ENCODE measurements at regions not wholly inside any gene's neighbourhood (a gene's known extent, or its start where the extent isn't known, plus 50 kb on each side); places are given as distances from the start of the nearest gene placed in this dataset.
A peak's percentile ranks its signal among the peaks of the same experiment; 100 is the strongest.

GRCh38 chr6:108734271-108734922 lies 113.8 kb upstream of the ARMC2 start:
- H3K27ac ChIP-seq: peak overlapping the region; percentile 98
- DNase-seq (ENCODE audit: low read depth, low spot score): no peak

GRCh38 chr6:108735310-108736001 lies 112.8 kb upstream of the ARMC2 start:
- H3K27ac ChIP-seq: peak overlapping the region; percentile 98
- DNase-seq (ENCODE audit: low read depth, low spot score): no peak

- H3K27ac ChIP-seq: peak overlapping the region; percentile 98
- DNase-seq (ENCODE audit: low read depth, low spot score): no peak
These were observed 112.2 kb upstream of the ARMC2 start for GRCh38 chr6:108736002-108736361.

DNA sequence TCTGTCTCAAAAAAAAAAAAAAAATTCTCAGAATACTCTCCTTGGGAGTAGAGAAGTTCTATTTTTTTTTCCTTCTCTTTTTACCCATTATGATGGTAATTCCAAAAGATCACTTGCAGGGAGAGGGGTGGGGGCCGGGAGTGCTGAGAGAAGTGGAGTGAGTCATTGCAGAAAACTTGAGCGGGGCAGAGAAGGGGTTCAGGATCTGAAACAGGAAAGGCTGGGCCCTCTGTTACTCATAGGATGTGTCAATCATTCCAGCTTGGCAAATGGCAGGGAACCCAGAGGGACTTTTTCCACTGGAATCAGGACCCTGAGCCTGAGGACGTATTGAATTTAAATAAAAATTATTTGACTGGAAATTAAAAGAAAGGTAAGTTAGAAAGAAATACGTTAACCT lies 111.4 kb upstream of the ARMC2 start:
- peak; percentile 64 for DNase-seq (ENCODE audit: low read depth, low spot score)
- H3K27ac ChIP-seq: peak overlapping the region; percentile 98

- peak; percentile 94 for DNase-seq (ENCODE audit: low read depth, low spot score)
- H3K27ac ChIP-seq: peak overlapping the region; percentile 98
These were observed 110.4 kb upstream of the ARMC2 start for GRCh38 chr6:108737594-108738546.

DNA sequence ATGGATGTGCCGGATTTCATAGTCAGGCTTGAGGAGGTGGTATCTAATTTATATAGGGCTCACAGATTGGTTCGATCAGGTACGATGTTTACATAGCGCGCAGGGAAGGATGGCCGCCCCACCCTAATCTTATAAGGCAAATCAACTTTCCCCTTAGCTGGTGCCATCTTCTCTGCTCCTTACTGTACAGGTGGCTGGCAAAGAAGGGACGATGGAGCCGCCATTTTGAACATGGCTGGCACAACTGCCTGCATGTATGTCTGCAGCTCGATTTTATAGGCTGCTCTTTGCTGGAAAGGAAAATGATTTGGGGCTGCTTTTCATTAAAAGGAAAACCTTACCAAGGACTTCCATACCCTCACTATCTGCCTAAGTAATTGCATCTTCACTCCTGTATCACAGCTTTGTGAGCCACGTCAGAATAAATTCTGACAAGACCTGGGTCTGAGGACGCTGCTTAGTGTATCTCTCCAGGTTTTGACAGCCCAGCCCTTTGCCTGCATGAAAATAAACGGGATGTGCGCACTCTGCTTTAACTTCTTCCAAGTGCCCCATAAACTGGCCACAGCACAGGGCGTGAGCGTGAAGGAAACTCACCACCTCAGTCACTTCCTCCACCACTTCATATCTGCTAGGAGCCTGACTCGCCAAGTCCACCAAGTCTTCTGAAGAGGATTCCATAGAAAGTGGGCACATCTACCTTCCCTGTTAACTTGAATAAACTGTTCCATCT lies 109.4 kb upstream of the ARMC2 start:
- DNase-seq (ENCODE audit: low read depth, low spot score): no peak
- H3K27ac ChIP-seq: peak overlapping the region; percentile 98

DNA sequence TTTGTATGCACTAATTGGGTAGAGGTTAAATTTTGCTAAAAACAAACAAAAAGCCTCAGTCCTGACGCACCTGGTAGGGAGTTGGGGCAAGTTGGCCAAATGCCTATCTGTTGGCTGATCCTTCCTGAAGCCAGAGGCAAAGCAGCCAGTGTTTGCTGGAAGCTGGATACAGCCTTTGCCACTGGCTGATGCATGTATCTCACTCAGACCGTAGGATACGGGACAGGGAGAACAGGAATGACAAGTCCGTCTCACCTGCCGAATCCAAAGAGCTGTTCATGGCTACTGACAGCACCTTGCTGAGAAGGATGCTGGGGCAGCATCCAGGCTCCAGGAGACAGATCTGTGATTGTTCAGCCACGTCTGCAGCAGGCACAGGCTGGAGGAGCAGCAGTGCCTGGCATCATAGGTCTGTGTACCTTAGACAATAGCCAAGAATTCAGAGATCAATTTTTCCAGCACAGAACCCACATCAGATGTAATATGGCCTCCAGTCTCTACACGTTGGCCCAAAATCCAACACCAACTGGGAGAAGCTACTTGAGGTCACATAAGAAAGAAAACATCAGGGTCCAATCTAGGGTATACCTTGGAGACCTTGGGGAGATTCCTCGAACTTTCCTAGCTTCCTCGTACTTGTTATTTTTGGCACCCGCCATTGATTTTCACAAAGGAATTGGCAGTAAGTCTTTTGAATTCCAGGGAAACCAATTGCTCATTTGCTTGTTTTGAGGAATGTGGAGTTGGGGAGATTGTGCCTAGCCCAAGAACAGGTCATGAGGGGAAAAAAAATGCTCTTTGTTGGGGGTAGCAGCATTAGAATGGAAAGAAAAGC lies 108.5 kb upstream of the ARMC2 start:
- peak overlapping the region; percentile 98 for H3K27ac ChIP-seq
- no peak for DNase-seq (ENCODE audit: low read depth, low spot score)

- DNase-seq (ENCODE audit: low read depth, low spot score): no peak
- H3K27ac ChIP-seq: peak overlapping the region; percentile 44
These were observed 106.8 kb upstream of the ARMC2 start for GRCh38 chr6:108741331-108741989.

- DNase-seq (ENCODE audit: low read depth, low spot score): no peak
- H3K27ac ChIP-seq: peak overlapping the region; percentile 44
These were observed 106.2 kb upstream of the ARMC2 start for GRCh38 chr6:108742041-108742440.

- no peak for DNase-seq (ENCODE audit: low read depth, low spot score)
- H3K27ac ChIP-seq: no peak overlapping the region
These were observed 103.8 kb upstream of the ARMC2 start for GRCh38 chr6:108744244-108744972.

- no peak for DNase-seq (ENCODE audit: low read depth, low spot score)
- no peak overlapping the region for H3K27ac ChIP-seq
These were observed 103.2 kb upstream of the ARMC2 start for GRCh38 chr6:108744996-108745395.

DNA sequence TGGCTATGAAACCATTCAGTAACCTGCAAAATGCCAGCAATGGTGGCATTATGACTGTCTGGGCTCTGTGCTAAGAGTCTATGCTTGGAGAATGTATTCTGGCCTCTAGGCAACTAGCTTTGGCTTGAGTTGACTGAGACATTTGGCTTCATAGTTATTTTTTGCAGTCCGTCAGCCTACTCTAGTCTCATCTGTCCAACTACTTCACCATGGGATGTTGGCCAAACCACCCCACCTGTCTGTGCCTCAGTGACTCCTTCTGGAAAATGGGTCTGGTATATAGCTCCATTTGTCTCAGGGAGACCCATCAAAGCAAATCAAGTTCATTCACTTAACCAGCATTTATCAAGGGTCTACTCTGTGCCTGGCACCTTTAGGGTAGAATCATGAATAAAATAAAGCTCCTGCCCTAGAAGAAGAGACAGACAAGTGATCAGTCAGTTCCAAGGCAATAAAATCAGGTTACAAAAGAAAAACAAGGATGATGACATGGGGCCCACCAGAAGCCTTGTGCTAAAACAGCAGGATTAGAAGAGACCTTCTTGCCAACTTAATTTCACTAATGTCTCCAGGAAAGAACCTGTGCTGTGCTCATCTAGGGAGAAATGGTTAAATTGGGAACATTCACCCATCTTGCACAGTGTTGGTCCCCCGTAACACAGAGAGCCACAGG lies 102.4 kb upstream of the ARMC2 start:
- H3K27ac ChIP-seq: no peak overlapping the region
- DNase-seq (ENCODE audit: low read depth, low spot score): no peak

DNA sequence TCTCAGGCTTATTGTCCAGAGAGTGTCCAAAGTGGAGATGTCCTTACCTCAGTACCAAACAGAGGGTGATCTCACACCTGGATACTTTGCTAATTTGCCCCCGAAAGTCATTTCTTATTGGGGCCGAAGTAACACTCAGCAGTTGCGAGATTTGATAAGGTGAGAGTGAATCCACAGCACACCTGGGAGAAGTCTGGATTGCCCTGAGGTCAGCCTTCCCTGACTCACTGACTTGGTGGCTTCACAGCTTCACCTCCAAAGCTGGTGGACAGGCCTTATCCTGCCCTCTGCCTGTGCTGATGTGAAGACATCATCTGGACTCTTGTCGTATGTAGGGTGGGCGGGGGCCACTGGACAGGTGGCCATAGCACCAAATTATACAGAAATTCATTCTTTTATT lies 101.9 kb upstream of the ARMC2 start:
- H3K27ac ChIP-seq: no peak overlapping the region
- peak; percentile 64 for DNase-seq (ENCODE audit: low read depth, low spot score)

DNA sequence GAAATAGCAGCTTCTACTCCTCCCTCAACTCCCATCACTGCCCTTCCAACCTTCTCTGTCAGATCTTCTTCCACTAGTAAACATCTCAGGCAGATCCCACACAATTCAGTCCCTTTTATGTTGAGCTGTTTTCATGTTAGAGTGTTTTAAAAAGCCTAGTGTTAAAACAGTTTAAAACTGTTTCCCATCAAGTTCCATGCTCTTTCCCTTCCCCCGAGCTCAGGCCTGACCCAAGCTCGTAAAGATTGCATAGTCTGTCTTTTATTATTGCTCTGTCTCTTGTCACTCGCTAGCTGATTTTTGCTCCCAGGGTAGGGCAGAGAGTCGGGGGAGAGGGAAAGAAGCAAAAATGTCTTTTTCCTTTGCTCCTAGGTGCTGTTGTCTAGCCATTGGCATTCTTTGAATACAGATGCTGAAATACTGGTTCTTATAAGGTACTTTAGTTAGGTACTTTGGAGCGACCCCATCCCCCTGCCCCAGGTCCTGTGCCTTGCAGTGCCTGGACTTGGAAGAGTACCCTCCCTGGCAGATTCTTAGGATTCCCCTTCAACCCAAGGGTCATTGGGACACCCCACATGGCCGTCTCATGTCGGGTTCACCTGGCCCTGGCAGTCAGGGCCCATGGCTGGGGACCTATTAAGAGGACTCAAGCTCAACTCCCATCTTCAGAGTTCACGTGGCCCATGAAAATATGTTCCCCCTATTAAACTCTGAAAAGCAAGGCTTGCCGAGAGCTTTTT lies 101.2 kb upstream of the ARMC2 start:
- DNase-seq (ENCODE audit: low read depth, low spot score): no peak
- H3K27ac ChIP-seq: no peak overlapping the region

DNA sequence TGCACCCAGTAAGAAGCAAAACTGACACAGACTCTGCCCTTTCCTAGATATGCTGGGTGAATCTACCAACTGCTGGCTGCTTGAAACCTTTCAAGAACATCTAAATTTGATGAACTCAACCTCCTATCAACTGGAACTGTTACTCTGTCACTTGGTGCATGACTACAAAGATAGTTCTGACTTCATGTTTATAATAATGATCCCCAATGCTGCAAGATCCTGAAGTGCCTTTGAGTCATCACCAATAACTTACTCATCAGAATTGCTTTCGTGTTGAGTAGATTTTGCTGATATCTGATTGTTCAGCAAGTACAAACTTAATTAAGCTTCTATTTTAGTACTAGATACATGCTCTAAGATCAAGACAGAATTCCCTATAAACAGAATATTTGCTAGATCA lies 100.2 kb upstream of the ARMC2 start:
- no peak for DNase-seq (ENCODE audit: low read depth, low spot score)
- H3K27ac ChIP-seq: peak overlapping the region; percentile 26

DNA sequence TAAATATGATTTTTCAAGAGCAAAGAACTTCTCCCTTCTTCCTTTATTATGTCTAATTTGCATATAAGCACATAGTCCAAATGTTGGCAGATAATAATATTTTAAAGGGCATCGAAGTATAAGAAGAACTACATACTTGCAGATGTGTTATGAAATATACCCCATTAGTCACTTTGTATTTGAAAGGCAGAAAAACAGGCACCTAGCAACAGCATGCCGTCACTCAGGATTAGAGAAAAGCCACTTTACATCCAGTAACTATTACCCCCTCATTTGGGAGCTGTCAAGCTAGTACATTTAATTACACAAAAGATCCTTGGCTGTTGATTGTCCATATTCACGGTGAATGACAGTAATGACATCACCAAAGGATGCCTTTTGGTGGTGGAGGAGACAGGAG lies 99.3 kb upstream of the ARMC2 start:
- no peak overlapping the region for H3K27ac ChIP-seq
- no peak for DNase-seq (ENCODE audit: low read depth, low spot score)

DNA sequence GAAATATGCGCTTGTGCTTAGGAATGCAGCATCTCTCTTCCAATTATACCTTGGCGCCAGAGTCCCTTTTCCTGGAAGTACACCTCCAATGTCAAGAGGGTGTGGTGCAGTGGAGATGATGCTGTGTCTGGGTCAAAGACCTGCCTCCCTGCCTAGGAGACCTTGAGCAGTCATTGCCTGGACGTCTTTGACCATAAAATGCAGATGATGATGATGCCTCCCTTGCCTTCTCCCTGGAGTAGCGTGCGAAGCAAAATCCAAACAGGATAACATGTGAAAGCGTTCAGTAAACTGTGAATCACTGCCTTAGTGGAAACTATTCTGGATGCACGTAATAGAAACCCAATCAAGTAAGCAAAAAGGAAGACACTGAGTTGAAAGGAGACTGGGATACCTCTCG lies 97.4 kb upstream of the ARMC2 start:
- DNase-seq (ENCODE audit: low read depth, low spot score): no peak

More for the DNA sequence above, 97.4 kb upstream of the ARMC2 start:
- no peak overlapping the region for H3K27ac ChIP-seq

All from epithelial cell of prostate (primary cell).